COLO668 (cell line): ENCODE measurements at regions not wholly inside any gene's neighbourhood (a gene's known extent, or its start where the extent isn't known, plus 50 kb on each side); places are given as distances from the start of the nearest gene placed in this dataset.

ENCODE experiments used
- DNase-seq: peaks from one replicate; lab custom pipeline; 2025; ENCODE audit not compliant: unreplicated experiment; lab: John Stamatoyannopoulos, UW

DNA sequence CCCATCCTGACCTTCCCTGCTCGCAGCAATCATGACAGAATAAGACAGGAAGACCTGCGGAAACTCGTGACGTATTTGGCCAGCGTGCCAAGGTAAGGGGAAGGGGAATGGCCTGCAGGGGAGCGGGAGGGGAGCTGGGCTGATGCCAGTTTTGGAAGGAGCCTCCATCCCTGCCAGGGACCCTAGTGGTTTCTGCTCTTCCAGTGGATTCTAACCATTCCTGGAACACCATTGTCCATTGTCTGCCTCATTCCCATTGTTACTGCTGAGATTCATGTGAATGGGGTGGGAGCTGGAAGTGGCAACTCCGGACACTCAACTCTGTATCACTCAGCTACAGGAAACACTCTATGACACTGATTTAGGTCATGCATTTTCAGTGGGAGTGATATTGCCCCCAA is 242.9 kb upstream of the ROPN1 start:
- no peak for DNase-seq

GRCh38 chr3:124235446-124235845 is 243.5 kb upstream of the ROPN1 start:
- DNase-seq: no peak

GRCh38 chr3:124243177-124243859 is 251.4 kb upstream of the ROPN1 start:
- DNase-seq: no peak

GRCh38 chr3:124246376-124246775 is 254.5 kb upstream of the ROPN1 start:
- no peak for DNase-seq

GRCh38 chr3:124246949-124247348 is 255.0 kb upstream of the ROPN1 start:
- peak; percentile 16 for DNase-seq

- no peak for DNase-seq
Measured at GRCh38 chr3:124248471-124249028, 256.6 kb upstream of the ROPN1 start.

DNA sequence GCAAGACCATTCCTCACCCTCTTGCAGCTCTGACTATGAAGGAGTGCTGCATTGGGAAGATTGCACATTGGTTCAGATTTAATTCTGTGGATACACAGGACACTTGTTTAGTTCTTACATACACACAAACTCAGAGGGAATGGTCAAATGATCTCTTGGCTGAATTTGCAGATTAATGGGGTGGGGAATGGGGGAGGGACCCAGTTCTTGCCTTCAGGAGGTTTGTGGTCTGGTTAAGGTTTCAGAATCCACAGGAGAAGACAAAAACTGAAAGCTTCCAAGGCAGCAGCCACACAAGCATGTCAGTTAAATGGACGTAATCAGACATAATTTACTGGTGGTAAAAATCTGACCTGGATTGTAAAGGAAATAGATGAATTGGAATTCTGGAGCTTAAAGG is 257.1 kb upstream of the ROPN1 start:
- no peak for DNase-seq

DNA sequence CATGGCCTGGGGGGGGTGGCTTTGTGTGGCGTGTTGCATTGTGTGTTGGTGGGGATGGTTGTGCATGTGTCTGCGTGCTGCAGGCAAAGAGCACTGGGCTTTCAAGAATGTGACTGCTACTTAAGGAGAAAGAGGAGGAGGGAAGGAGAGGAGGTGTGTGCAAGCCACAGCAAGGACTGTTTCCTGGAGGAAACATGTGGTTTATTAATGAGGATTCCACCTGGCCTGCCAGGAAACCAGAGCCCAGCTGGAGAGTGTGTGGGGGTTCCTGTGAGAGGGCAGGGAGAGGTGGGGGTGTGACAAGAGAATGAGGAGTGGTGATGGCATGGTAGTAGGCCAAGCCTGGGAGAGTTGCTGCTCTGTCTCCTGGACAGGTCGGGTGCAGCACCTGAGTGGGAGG is 258.1 kb upstream of the ROPN1 start:
- DNase-seq: peak; percentile 12

DNA sequence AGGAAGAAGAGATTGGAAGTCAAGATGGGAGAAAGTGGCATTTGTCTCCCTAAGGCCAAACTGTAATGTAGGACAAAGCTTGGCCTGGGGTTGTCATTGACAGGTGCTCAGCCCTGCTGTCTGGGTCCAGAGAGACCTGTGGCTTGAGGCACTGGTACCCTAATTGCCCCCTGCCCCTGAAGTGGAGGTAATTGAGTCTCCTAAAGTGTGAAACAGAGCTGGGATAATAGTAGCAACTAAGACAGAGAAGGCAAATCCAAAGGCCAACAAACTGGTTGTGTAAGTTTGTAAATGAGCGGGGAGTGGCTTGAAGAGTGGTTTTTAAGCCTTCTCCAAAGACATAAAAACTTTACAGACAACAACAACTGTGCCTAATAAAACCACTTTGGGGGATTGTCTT is 264.2 kb upstream of the ROPN1 start:
- DNase-seq: no peak

DNA sequence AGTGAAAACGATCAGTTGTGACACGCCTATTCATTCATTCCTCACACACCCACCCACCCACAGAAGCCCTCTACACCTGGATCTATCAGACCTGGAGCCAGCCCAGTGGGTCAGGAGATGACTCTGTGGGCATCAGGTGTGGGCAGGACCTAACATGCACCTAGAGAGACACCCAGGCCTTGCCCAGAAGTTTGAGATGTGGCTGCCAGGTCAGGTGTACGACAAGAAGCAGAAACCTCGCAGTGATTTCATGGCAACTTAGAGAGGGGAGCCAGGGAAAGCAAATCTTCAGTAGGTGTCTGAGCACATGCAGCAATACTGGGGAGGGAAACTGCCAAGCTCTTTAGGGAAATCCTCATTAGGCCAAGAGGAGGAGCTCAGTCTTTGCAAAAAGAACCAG is 264.7 kb upstream of the ROPN1 start:
- DNase-seq: no peak

DNA sequence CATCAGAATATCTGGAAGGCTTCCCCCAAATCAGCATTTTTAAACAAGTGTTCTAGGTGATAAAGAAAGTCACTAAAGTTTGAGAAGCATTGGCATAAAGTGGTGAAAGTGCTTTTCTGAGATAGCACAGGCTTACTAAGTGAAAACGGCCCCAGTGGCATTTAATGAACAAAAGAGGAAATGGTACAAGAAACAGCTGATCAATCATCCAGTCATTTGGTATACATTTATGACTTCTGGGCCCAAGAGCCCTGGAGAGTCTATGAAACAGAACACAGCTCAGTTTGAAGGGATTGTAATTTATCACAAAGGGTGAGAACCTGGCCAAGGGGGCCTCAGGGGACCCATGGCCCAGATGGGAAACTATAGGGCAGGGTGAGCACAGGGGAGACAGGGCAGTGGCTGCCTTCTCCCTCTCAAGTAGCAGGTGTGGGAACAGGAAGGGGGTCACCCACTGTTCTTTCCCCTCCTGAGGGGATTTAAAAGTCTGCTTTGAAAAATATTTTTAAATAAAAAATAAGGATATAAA is 265.5 kb upstream of the ROPN1 start:
- DNase-seq: no peak

DNA sequence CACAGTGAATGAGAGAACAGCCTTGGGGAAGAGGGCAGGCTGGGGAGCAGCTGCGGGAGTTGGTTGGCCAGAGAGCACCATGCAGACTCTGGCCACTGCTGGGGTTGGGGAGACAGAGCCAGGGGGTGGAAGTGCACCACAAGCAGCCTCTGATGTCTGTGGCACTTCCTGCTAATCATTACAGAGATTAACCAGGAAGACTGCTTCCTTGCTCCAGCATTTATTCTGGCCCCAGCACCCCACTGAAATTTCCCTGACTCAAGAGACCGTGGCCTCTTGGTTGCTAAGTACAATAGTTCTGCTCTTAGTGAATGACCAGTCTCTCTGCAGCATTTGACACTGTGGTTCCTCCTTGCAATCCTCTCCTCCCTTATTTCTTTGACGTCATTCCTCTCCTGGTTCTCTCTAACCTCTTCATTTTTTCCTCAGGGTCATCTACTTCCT is 266.2 kb upstream of the ROPN1 start:
- DNase-seq: peak; percentile 2

GRCh38 chr3:124260206-124260915 is 268.4 kb upstream of the ROPN1 start:
- no peak for DNase-seq

DNA sequence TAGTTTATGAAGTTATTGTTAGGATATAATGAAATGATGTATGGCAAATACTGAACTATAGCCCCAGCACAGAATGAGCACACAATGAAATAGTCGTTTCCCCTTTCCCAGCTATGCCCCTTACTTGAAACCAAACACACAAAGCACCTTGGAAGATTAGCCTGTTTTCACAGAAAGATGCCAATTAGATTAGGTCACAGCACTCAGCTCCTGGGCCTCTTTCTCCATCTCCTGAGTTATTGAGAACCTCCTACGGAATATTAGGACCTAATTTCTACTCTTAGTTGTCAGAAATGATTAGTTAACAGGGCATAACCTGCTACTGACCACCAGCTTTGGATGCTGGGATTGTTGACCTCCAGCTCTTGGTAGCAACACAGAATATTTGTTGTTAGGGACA is 269.4 kb upstream of the ROPN1 start:
- no peak for DNase-seq

- DNase-seq: no peak
Measured at GRCh38 chr3:124263168-124263567, 271.2 kb upstream of the ROPN1 start.

- no peak for DNase-seq
Measured at GRCh38 chr3:124264346-124264745, 272.4 kb upstream of the ROPN1 start.

GRCh38 chr3:124266487-124266886 is 274.6 kb upstream of the ROPN1 start:
- DNase-seq: peak; percentile 81

DNA sequence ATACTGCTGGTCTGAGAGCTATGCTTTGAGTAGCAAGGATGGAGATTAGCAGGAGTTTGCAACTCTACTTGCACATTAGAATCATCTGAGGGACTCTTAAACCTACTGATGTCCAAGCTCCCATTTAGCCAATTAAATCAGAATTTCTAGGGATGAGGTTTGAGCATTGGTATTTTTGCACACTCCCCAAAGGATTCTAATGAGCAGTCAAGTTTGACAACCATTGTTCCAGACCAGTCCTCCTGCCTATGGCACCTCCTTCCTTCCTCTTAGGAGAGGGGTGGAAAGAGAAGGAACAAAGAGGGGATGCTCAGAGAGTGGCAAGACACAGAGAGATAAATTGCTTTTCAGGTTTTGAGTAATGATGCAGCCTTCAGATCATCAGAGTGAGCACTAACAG is 275.5 kb upstream of the ROPN1 start:
- no peak for DNase-seq

DNA sequence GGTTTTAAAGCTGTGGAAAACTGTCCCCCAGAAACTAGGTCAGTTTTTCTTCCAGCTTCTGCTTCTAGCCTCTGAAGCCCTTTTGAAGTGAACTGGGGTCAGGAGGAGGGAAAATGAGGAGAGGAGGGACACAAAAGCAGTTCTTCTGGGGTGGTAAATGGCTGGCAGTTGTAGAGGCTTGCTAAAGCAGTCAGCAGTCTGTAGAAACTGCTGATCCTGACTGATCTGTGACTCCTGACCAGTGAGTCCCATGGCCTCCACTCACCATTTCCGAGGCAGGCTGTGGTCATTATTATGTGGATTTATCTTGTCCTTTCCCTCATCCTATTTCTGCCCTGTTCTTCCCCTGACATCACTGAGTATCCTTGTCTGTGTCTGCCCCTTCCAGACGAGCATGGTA is 276.4 kb upstream of the ROPN1 start:
- DNase-seq: no peak

GRCh38 chr3:124269619-124270018 is 277.7 kb upstream of the ROPN1 start:
- DNase-seq: no peak

DNA sequence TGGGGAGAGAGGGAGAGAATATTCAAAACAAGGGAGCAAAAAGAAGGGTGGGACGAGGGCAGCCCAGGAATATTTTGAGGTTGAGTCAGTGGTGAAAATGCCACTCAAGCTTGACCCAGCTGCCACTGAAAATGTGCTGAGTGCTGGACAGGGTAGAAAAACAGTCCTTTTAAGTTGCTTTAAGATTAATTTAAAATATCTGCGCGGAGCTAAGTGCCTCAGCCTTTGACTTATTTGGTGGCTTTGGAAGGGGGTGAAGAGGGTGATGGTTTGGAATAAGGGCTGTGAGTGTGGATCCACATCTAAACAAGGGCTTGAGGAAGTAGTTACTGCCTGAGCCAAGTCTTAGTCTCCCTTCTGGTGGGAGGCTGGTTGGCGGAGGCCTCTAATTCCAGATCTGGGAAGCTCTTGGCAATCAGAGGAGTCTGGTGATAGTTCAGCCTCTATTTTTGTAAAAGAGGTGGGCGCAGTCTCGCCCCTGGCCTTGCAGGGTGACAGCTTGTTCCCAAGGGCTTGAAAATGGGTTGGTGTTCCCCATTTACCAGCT is 280.8 kb upstream of the ROPN1 start:
- no peak for DNase-seq

DNA sequence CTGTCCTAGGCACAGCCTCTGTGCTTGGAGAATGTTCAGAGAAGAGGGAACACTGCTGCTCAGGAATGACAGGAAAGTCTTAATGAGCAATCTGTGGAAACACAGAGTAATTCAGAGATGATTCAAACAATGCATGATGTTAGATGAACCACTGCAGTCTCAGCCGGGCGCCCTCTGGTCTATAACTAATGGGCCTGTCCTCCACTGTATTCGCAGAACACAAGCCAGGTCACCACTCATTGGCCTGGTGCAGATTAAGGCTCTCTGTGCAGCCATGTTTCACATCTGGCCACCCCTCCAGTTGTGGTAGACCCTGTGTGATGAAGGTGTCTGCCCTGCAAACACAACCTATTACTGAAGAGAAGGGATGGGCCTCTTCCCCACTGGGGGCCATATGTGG is 281.7 kb upstream of the ROPN1 start:
- DNase-seq: no peak
